GM19238 (cell line): ENCODE measurements at regions not wholly inside any gene's neighbourhood (a gene's known extent, or its start where the extent isn't known, plus 50 kb on each side); places are given as distances from the start of the nearest gene placed in this dataset.
"Not testable (repeated sequence)": the region's sequence is repeated elsewhere in the genome, so short reads cannot be mapped to it uniquely, and the experiment has no call there.

Experiments used
- DNase-seq: peaks from one replicate; pipeline ENCODE4 v3.0.0; 2011; ENCODE audit warnings: low spot score; ENCODE audit not compliant: insufficient read length

GRCh38 chr4:124163401-124163800, 549.1 kb downstream of the ANKRD50 start:
- no peak for DNase-seq

GRCh38 chr4:124167602-124168001, 544.9 kb downstream of the ANKRD50 start:
- DNase-seq, result no peak

GRCh38 chr4:124169524-124169923, 543.0 kb downstream of the ANKRD50 start:
- DNase-seq, result not testable (repeated sequence)

GRCh38 chr4:124173912-124174311, 538.6 kb downstream of the ANKRD50 start:
- no peak for DNase-seq

- no peak for DNase-seq
These were observed 534.7 kb downstream of the ANKRD50 start for GRCh38 chr4:124177647-124178425.

GRCh38 chr4:124178449-124179021, 534.0 kb downstream of the ANKRD50 start:
- no peak for DNase-seq

- DNase-seq, result no peak
These were observed 532.9 kb downstream of the ANKRD50 start for GRCh38 chr4:124179506-124180186.

GRCh38 chr4:124181039-124181438, 531.5 kb downstream of the ANKRD50 start:
- no peak for DNase-seq

GRCh38 chr4:124183231-124183630, 529.3 kb downstream of the ANKRD50 start:
- no peak for DNase-seq

GRCh38 chr4:124183926-124184325, 528.6 kb downstream of the ANKRD50 start:
- no peak for DNase-seq

GRCh38 chr4:124184792-124185191, 527.7 kb downstream of the ANKRD50 start:
- DNase-seq, result no peak

GRCh38 chr4:124188595-124188994, 523.9 kb downstream of the ANKRD50 start:
- no peak for DNase-seq

- no peak for DNase-seq
These were observed 523.0 kb downstream of the ANKRD50 start for GRCh38 chr4:124189545-124189944.

GRCh38 chr4:124191329-124191728, 521.2 kb downstream of the ANKRD50 start:
- no peak for DNase-seq

GRCh38 chr4:124192544-124192943, 520.0 kb downstream of the ANKRD50 start:
- no peak for DNase-seq

GRCh38 chr4:124199185-124199584, 513.3 kb downstream of the ANKRD50 start:
- DNase-seq, result no peak

GRCh38 chr4:124199755-124200154, 512.8 kb downstream of the ANKRD50 start:
- DNase-seq, result no peak

- no peak for DNase-seq
These were observed 510.9 kb downstream of the ANKRD50 start for GRCh38 chr4:124201636-124202035.

- DNase-seq, result no peak
These were observed 510.4 kb downstream of the ANKRD50 start for GRCh38 chr4:124202099-124202498.

GRCh38 chr4:124203613-124204238, 508.8 kb downstream of the ANKRD50 start:
- no peak for DNase-seq

GRCh38 chr4:124206779-124207605, 505.5 kb downstream of the ANKRD50 start:
- DNase-seq, result no peak
